ENCODE measurements at regions not wholly inside any gene's neighbourhood (a gene's known extent, or its start where the extent isn't known, plus 50 kb on each side); places are given as distances from the start of the nearest gene placed in this dataset.

DNA sequence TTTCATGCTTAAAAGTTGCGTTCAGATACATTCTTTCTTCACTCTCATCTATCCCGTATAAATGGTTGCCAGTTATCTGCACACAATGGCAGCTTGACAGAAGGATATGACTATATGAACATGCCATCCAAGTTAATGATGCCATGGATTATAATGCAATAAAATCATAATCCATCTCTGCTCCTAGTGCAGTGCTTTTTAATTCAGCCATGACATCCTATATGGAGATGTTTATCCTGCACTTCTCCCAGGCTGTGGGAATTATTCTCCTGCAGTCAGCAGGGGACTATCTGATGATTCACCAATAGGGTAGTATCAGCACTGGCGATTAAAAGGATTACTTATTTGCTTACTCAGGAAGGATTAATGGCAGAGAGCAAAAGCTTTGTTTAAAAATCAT lies 273.8 kb downstream of the SAMD5 start:
- Histone ChIP-seq H3K27ac (no peak overlapping the region), H3K36me3 (no peaks in the 10 kb centered on the region), H3K9ac (ENCODE audit: low read depth in 2 of 2, low read length in 2 of 2) (no peak overlapping the region), H3K27me3 (no peaks in the 10 kb centered on the region), H3K9me3 (no peaks in the 10 kb centered on the region), H3K4me1 (no peaks in the 10 kb centered on the region), H3K4me3 (no peak overlapping the region)
- TF ChIP-seq, protein P1, sequence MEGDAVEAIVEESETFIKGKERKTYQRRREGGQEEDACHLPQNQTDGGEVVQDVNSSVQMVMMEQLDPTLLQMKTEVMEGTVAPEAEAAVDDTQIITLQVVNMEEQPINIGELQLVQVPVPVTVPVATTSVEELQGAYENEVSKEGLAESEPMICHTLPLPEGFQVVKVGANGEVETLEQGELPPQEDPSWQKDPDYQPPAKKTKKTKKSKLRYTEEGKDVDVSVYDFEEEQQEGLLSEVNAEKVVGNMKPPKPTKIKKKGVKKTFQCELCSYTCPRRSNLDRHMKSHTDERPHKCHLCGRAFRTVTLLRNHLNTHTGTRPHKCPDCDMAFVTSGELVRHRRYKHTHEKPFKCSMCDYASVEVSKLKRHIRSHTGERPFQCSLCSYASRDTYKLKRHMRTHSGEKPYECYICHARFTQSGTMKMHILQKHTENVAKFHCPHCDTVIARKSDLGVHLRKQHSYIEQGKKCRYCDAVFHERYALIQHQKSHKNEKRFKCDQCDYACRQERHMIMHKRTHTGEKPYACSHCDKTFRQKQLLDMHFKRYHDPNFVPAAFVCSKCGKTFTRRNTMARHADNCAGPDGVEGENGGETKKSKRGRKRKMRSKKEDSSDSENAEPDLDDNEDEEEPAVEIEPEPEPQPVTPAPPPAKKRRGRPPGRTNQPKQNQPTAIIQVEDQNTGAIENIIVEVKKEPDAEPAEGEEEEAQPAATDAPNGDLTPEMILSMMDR (IDR thresholded peaks at IDR 0.05), result no peak
- DNase-seq, result no peak
- intact Hi-C loops (cut with DNase I), result no loop called here

DNA sequence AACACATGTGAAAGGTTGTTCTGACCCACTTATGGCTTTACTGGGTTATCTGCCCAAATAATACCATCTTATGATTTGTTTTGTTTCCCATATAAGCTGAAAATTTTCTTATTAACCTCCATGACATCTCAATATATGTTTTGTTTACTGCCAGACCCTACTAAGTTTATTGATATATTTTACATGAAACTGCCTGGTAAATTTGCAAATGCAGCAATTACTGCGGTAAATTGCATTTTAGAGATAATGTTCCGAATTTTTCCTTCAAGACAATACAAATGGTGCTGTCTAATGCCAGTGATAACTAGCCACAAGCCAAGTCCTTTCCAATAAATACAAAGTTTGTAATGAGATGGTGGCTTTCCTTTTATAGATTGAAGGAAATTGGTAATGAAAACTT lies 275.9 kb downstream of the SAMD5 start:
- H3K9me3 ChIP-seq, result no peaks in the 10 kb centered on the region
- H3K4me1 ChIP-seq, result no peaks in the 10 kb centered on the region
- intact Hi-C loops (cut with DNase I), result no loop called here
- no peak for DNase-seq
- no peak overlapping the region for H3K9ac ChIP-seq (ENCODE audit: low read depth in 2 of 2, low read length in 2 of 2)
- H3K36me3 ChIP-seq, result no peaks in the 10 kb centered on the region
- H3K4me3 ChIP-seq, result no peak overlapping the region
- H3K27ac ChIP-seq, result no peak overlapping the region
- H3K27me3 ChIP-seq, result no peaks in the 10 kb centered on the region
- TF ChIP-seq, protein P1 (IDR thresholded peaks at IDR 0.05), result no peak

- Histone ChIP-seq H3K4me3 (no peak overlapping the region), H3K36me3 (no peaks in the 10 kb centered on the region), H3K9me3 (no peaks in the 10 kb centered on the region), H3K9ac (ENCODE audit: low read depth in 2 of 2, low read length in 2 of 2) (no peak overlapping the region), H3K27ac (no peak overlapping the region), H3K27me3 (no peaks in the 10 kb centered on the region), H3K4me1 (no peaks in the 10 kb centered on the region)
- intact Hi-C loops (cut with DNase I), result no loop called here
- DNase-seq, result no peak
- TF ChIP-seq, protein P1 (IDR thresholded peaks at IDR 0.05), result no peak
These were observed 278.9 kb downstream of the SAMD5 start for GRCh38 chr6:147787417-147787816.

DNA sequence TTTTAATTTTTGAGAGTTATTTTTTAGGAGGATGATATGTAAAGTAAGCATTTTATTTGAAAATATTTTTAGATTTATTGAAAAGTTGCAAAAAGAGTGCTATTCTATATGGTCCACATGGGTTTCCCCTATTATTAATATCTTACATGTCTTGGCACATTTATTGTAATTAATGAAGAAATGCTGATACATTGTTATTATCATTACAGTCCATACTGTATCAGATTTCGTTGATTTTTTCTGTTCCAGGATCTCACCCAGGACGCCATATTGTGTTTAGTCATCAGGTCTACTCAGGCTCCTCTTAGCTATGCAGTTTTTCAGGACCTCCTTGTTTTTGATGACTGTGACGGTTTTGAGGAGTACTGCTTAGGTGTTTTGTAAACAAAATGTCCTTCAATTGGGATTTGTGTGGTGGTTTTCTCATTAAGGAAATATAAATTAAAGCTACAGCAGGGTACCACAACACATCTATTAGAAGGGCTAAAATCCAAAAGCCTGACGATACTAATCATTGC lies 281.0 kb downstream of the SAMD5 start:
- Histone ChIP-seq H3K9ac (ENCODE audit: low read depth in 2 of 2, low read length in 2 of 2) (no peak overlapping the region), H3K36me3 (no peaks in the 10 kb centered on the region), H3K9me3 (no peaks in the 10 kb centered on the region), H3K27me3 (no peaks in the 10 kb centered on the region), H3K4me3 (no peak overlapping the region), H3K27ac (no peak overlapping the region), H3K4me1 (no peaks in the 10 kb centered on the region)
- TF ChIP-seq, protein P1 (IDR thresholded peaks at IDR 0.05), result no peak
- intact Hi-C loops (cut with DNase I), result no loop called here
- DNase-seq, result no peak

GRCh38 chr6:147793871-147794643 lies 285.6 kb downstream of the SAMD5 start:
- DNase-seq, result no peak
- H3K27me3 ChIP-seq, result no peaks in the 10 kb centered on the region
- H3K27ac ChIP-seq, result no peak overlapping the region
- H3K4me3 ChIP-seq, result no peak overlapping the region
- TF ChIP-seq, protein P1 (IDR thresholded peaks at IDR 0.05), result no peak
- intact Hi-C loops (cut with DNase I), result no loop called here
- no peak overlapping the region for H3K9ac ChIP-seq (ENCODE audit: low read depth in 2 of 2, low read length in 2 of 2)
- H3K9me3 ChIP-seq, result no peaks in the 10 kb centered on the region
- H3K36me3 ChIP-seq, result no peaks in the 10 kb centered on the region
- H3K4me1 ChIP-seq, result no peaks in the 10 kb centered on the region

Data from colonic mucosa (tissue), 4 donors.